HG03342 (cell line): ENCODE measurements at regions not wholly inside any gene's neighbourhood (a gene's known extent, or its start where the extent isn't known, plus 50 kb on each side); places are given as distances from the start of the nearest gene placed in this dataset.
"Not testable (repeated sequence)": the region's sequence is repeated elsewhere in the genome, so short reads cannot be mapped to it uniquely, and the experiment has no call there.

Experiments
- ATAC-seq: cut with Tn5 transposase; IDR thresholded peaks from one replicate; pipeline ENCODE4 v1.9.1; 2021; ENCODE audit warnings: mild to moderate bottlenecking, moderate library complexity; ENCODE audit not compliant: unreplicated experiment

- ATAC-seq = no peak
Observed at GRCh38 chr4:151519728-151520415, 110.9 kb downstream of the FHIP1A start.

GRCh38 chr4:151522866-151523519 is 114.0 kb downstream of the FHIP1A start:
- ATAC-seq = no peak

GRCh38 chr4:151524610-151525009 is 115.6 kb downstream of the FHIP1A start:
- no peak for ATAC-seq

GRCh38 chr4:151526489-151526888 is 117.5 kb downstream of the FHIP1A start:
- not testable (repeated sequence) for ATAC-seq

GRCh38 chr4:151527699-151528098 is 118.7 kb downstream of the FHIP1A start:
- no peak for ATAC-seq

GRCh38 chr4:151529187-151529586 is 120.2 kb downstream of the FHIP1A start:
- ATAC-seq = no peak

- ATAC-seq = no peak
Observed at GRCh38 chr4:151530230-151530629, 121.3 kb downstream of the FHIP1A start.

GRCh38 chr4:151530783-151531182 is 121.8 kb downstream of the FHIP1A start:
- ATAC-seq = no peak

- no peak for ATAC-seq
Observed at GRCh38 chr4:151532001-151532708, 123.2 kb downstream of the FHIP1A start.

- ATAC-seq = no peak
Observed at GRCh38 chr4:151534195-151534594, 125.2 kb downstream of the FHIP1A start.

- ATAC-seq = no peak
Observed at GRCh38 chr4:151535366-151535765, 126.4 kb downstream of the FHIP1A start.

GRCh38 chr4:151537687-151538086 is 128.7 kb downstream of the FHIP1A start:
- ATAC-seq = no peak

GRCh38 chr4:151538963-151539362 is 130.0 kb downstream of the FHIP1A start:
- ATAC-seq = no peak

GRCh38 chr4:151540728-151541388 is 131.9 kb downstream of the FHIP1A start:
- ATAC-seq = no peak

- ATAC-seq = no peak
Observed at GRCh38 chr4:151541389-151542071, 132.6 kb downstream of the FHIP1A start.

GRCh38 chr4:151548708-151549107 is 139.7 kb downstream of the FHIP1A start:
- ATAC-seq = no peak

- not testable (repeated sequence) for ATAC-seq
Observed at GRCh38 chr4:151549378-151549777, 140.4 kb downstream of the FHIP1A start.

GRCh38 chr4:151553874-151554273 is 144.9 kb downstream of the FHIP1A start:
- ATAC-seq = no peak

GRCh38 chr4:151555151-151555945 is 146.4 kb downstream of the FHIP1A start:
- no peak for ATAC-seq

GRCh38 chr4:151558496-151559113 is 149.6 kb downstream of the FHIP1A start:
- no peak for ATAC-seq
